Neutrophil (primary cell): ENCODE measurements at regions not wholly inside any gene's neighbourhood (a gene's known extent, or its start where the extent isn't known, plus 50 kb on each side); places are given as distances from the start of the nearest gene placed in this dataset.

Experiments used
- H3K27ac ChIP-seq: fragments of 200-600 bp; sonication (generic); 2 replicates; pipeline ENCODE4 v1.5.1; 2016; ENCODE audit warnings: mild to moderate bottlenecking, moderate library complexity
- H3K27me3 ChIP-seq: fragments of 200-600 bp; sonication (generic); 2 replicates; pipeline ENCODE4 v1.6.0; 2016; ENCODE audit warnings: mild to moderate bottlenecking
- H3K36me3 ChIP-seq: fragments of 200-600 bp; sonication (generic); 2 replicates; pipeline ENCODE4 v1.5.1; 2017
- H3K4me1 ChIP-seq, 2 experiments: fragments of 200-600 bp in 1 of 2; sonication (generic) in 1 of 2; 1 replicate in 1 of 2; 2 replicates in 1 of 2; pipeline versions ENCODE4 v1.5.1 to v1.6.1; 2013 to 2016; ENCODE audit warnings: low read depth in 1 of 2, low read length in 1 of 2, mild to moderate bottlenecking in 1 of 2, moderate library complexity in 1 of 2; ENCODE audit not compliant: control insufficient read depth in 1 of 2, insufficient read depth in 1 of 2
- H3K4me3 ChIP-seq, 2 experiments: fragments of 200-600 bp in 1 of 2; sonication (generic) in 1 of 2; 1 replicate in 1 of 2; 2 replicates in 1 of 2; pipeline ENCODE4 v1.5.1; 2013 to 2016; ENCODE audit warnings: low read depth in 1 of 2, low read length in 1 of 2, mild to moderate bottlenecking in 1 of 2, moderate library complexity in 1 of 2
- H3K9me3 ChIP-seq: fragments of 200-600 bp; sonication (generic); 2 replicates; pipeline ENCODE4 v1.5.1; 2016
- CTCF ChIP-seq: fragments of 200-600 bp; sonication (generic); IDR thresholded peaks from 2 replicates; pipeline ENCODE4 v1.5.1; 2016; ENCODE audit warnings: antibody characterized with exemption

GRCh38 chr2:6760132-6760531, 105.6 kb downstream of the CMPK2 start:
- Histone ChIP-seq H3K27me3 (peaks cover 5% of the 10 kb centered on the region), H3K27ac (no peak overlapping the region), H3K4me1 (no peaks in the 10 kb centered on the region), H3K9me3 (no peaks in the 10 kb centered on the region), H3K4me3 (no peak overlapping the region), H3K36me3 (no peaks in the 10 kb centered on the region)
- no peak for TF ChIP-seq CTCF

GRCh38 chr2:6764968-6765723, 100.6 kb downstream of the CMPK2 start:
- Histone ChIP-seq H3K4me3 (no peak overlapping the region), H3K27ac (no peak overlapping the region), H3K9me3 (no peaks in the 10 kb centered on the region), H3K36me3 (no peaks in the 10 kb centered on the region), H3K4me1 (no peaks in the 10 kb centered on the region), H3K27me3 (peaks cover 3% of the 10 kb centered on the region)
- no peak for TF ChIP-seq CTCF

- no peak for TF ChIP-seq CTCF
- Histone ChIP-seq H3K4me1 (no peaks in the 10 kb centered on the region), H3K36me3 (no peaks in the 10 kb centered on the region), H3K27ac (no peak overlapping the region), H3K9me3 (no peaks in the 10 kb centered on the region), H3K27me3 (peaks cover 45% of the 10 kb centered on the region), H3K4me3 (no peak overlapping the region)
Measured at GRCh38 chr2:6769346-6769745, 96.4 kb downstream of the CMPK2 start.

GRCh38 chr2:6770006-6770405, 95.7 kb downstream of the CMPK2 start:
- no peaks in the 10 kb centered on the region for H3K36me3 ChIP-seq
- TF ChIP-seq CTCF: no peak
- no peaks in the 10 kb centered on the region for H3K4me1 ChIP-seq
- peaks cover 51% of the 10 kb centered on the region for H3K27me3 ChIP-seq
- H3K27ac ChIP-seq: no peak overlapping the region
- no peak overlapping the region for H3K4me3 ChIP-seq
- H3K9me3 ChIP-seq: no peaks in the 10 kb centered on the region

- Histone ChIP-seq H3K9me3 (no peaks in the 10 kb centered on the region), H3K4me1 (no peaks in the 10 kb centered on the region), H3K36me3 (no peaks in the 10 kb centered on the region), H3K27me3 (peaks cover 54% of the 10 kb centered on the region), H3K27ac (no peak overlapping the region), H3K4me3 (no peak overlapping the region)
- no peak for TF ChIP-seq CTCF
Measured at GRCh38 chr2:6771634-6772611, 93.8 kb downstream of the CMPK2 start.
